SK-N-MC (cell line): ENCODE measurements at regions not wholly inside any gene's neighbourhood (a gene's known extent, or its start where the extent isn't known, plus 50 kb on each side); places are given as distances from the start of the nearest gene placed in this dataset.

Experiments
- EZH2 ChIP-seq: fragments of 200-600 bp; sonication (generic); IDR thresholded peaks from one replicate; pipeline ENCODE4 v1.6.1; 2017; ENCODE audit warnings: antibody characterized with exemption
- POLR2AphosphoS5 ChIP-seq: IDR thresholded peaks from 2 replicates; pipeline ENCODE4 v1.6.1; 2012; ENCODE audit warnings: mild to moderate bottlenecking, low read depth, low read length, borderline replicate concordance

DNA sequence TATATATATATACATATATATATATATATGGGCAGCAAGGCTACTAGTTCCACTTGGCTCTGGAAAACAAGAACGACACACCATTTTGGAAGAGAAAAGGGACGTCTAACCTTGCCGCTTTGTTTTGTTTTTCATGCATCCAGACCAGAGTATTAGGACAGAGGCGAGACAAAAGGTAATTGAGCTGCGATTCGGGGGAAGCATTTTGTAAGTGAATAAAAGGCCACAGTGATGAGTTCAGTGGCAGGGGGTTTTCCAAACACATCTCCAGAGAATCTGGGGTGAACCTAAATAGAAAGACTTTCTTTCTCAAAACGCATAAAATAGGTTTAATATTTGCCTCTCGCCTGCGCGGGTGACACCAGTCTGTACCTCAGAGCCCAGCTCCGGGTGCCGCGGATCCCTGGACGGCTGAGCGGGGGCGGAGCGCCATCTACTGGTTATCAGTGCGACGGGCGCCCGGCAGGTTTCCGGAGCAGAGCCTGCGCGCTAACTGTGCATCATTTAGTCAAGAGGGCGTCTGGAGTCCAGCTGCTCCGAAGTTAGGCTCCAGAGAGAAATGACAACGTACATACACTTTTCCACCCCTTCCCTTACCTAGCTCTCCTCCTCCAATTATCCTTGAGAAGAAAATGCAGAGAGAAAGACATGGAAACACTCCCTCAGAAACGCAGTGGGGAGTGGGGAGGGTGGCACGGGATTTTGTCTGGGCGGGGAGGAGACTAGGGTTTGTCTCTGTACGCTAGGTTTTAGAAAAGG is 262.3 kb downstream of the TBC1D4 start:
- TF ChIP-seq POLR2AphosphoS5 = no peak
- TF ChIP-seq EZH2 = no peak
